NCI-H146 treated with DMSO at 0.1 percent for 48 hours (cell line): ENCODE measurements at regions not wholly inside any gene's neighbourhood (a gene's known extent, or its start where the extent isn't known, plus 50 kb on each side); places are given as distances from the start of the nearest gene placed in this dataset.

Experiments
- DNase-seq: peaks from one replicate; lab custom pipeline; 2025; ENCODE audit not compliant: unreplicated experiment; lab: John Stamatoyannopoulos, UW

- no peak for DNase-seq
Observed at GRCh38 chr13:84405286-84405685, 523.0 kb upstream of the SLITRK1 start.

DNA sequence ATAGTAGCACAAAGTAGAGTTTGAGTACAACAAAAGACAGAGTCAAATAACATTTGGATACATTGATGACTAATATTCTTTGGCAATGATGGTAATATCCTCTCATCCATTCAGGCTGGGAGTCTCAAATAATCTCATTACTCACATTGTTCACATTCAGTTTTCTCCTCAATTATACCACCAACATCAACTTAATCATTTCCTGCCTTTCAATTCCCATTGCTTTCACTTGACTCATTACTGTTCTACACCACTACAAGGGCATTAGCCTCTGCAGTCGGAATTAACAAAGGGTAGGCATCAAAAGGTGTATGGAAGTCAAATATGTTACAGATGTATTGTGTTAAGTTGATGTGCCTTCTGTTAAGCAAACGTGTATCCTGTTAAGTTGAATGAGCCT lies 518.4 kb upstream of the SLITRK1 start:
- no peak for DNase-seq

- no peak for DNase-seq
Observed at GRCh38 chr13:84399320-84400085, 517.2 kb upstream of the SLITRK1 start.

DNA sequence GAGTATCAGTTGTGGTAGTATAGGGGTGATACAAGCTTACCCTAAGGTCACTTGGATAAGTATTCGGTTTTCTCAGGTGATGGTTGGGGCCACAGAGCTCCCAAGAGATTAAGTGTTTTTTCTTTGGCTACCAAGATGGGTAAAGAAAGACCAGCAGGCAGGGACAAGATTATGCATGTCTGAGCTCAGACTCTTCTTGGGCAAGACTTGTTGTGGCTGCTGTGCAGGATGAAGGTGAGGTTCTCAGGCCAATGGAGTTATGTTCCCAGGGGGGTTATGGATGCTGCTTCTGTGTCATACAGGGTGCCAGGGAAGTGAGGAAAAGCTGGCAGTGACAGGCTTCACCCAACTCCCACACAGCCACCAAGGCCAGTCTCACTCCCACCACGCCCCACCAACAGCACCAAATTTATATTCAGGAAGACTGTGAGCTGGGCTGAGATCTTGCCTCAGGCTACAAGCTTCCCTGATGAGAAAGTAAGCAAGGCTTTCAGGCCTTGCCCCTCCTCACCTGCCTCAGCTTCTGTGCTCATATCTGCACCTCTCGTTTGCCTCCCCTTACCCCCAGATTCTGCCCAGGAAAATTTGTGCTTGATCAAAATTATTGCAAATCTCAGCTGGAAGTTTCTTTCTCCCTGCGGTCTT lies 511.8 kb upstream of the SLITRK1 start:
- no peak for DNase-seq

DNA sequence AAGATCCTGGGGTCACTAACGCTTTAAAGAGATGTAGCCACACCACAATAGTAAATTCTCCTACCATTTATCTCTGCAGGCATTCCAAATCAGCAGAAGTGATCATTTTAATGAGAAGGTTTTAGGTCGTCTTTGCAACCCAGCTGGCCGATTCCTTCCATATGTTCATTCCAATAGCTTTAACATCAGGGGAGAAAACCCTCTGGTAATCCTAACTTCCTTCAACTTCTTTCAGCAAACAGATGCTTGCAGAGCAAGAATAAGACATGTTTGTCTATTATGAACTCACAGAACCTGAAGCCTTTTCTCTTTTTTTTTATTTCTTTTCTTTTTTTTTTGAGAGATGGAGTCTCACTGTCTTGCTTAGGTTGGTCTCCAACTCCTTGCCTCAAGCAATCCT lies 498.6 kb upstream of the SLITRK1 start:
- DNase-seq: peak; percentile 33

- DNase-seq: no peak
Observed at GRCh38 chr13:84377106-84377505, 494.8 kb upstream of the SLITRK1 start.

DNA sequence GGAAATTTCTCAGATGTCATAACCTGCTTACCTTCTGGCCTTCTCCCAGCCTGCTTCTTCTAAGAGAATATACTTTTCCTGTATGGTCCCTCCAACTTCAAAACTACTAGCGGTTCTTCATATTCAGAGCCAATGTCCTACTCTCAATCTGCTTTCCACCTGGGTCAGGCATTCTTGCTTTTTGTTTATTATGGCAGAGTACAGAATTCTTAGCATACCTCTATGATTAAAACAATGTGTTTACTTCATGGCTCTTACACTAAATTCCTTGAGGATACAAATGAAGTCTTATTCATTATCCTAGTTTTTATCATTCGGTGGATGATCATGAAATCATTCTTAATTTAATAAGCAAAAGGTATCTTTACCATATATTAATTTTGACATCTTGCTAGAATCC lies 484.2 kb upstream of the SLITRK1 start:
- DNase-seq: no peak

DNA sequence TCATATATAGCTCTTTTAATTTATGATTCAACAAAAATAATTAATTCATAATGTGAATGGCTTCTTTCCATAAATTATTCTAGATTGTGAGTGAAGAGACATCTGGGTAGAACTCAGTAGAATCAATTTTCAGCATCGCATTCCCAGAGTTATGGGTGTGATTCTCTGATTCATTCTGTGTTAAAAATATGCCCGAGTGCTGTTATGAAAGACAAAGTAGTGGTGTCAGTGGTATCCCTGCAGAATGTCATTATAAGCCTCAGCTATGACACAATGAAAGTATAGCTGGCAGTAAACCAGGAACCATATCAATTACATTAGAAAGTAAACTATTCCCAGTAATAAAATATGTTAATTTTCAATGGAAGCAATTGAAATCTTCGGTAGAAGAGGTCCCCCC lies 480.5 kb upstream of the SLITRK1 start:
- DNase-seq: no peak

GRCh38 chr13:84360822-84361221 lies 478.5 kb upstream of the SLITRK1 start:
- no peak for DNase-seq

- DNase-seq: no peak
Observed at GRCh38 chr13:84358601-84359000, 476.3 kb upstream of the SLITRK1 start.

GRCh38 chr13:84352946-84353345 lies 470.7 kb upstream of the SLITRK1 start:
- DNase-seq: no peak

- DNase-seq: no peak
Observed at GRCh38 chr13:84339456-84339855, 457.2 kb upstream of the SLITRK1 start.

- no peak for DNase-seq
Observed at GRCh38 chr13:84332346-84332745, 450.1 kb upstream of the SLITRK1 start.

DNA sequence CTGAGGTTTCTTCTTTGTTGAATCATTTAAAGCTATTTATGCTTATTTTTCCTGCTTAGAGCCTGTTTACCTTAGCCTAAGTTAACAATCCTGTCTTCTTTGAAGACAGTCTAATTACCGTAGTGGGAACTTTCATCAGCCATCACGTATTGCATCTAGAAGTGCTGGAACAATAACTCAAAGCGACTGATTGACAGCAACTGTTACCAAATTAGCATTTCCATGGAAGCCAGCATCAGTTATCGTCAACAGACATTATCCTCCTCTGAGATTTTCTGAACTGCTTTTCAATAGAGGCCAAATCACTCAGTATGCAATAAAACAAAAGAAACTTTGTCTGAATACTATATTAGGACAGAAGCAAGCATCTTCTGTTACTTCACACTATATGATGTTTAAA lies 433.3 kb upstream of the SLITRK1 start:
- DNase-seq: no peak

GRCh38 chr13:84303035-84303434 lies 420.8 kb upstream of the SLITRK1 start:
- no peak for DNase-seq

GRCh38 chr13:84297251-84297650 lies 415.0 kb upstream of the SLITRK1 start:
- no peak for DNase-seq

DNA sequence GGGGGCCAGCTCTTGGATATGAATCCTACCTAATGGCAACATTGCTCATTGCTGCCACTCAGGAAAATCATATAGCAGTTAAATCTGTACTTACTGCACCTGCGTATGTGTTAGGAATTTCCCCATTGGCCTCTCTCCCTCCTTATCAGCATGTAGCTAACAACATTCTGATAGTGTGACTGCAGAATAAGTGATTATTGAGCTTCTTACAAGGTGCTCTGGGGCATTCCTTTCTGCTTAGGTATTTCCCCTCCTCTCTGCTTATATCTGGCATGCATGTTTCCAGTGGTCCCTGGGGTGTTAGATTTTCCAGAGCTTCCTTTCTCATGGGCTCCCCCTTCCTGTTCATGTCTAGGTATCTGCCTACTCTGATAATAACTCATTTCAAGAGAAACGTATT lies 414.1 kb upstream of the SLITRK1 start:
- DNase-seq: no peak

- no peak for DNase-seq
Observed at GRCh38 chr13:84294576-84294975, 412.3 kb upstream of the SLITRK1 start.

DNA sequence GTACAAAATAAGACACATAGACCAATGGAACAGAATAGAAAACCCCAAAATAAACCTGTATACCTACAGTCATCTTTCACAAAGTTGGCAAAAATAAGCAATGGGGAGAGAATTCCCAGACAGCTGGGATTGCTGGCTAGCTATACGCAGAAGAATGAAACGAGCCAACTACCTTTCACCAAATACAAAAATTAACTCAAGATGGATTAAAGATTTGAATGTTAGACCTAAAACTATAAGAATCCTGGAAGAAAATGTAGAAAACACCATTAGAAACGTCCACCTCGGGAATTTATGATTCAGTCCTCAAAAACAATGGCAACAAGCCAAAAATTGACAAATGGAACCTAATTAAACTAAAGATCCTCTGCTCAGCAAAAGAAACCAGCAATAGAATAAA lies 408.1 kb upstream of the SLITRK1 start:
- no peak for DNase-seq

DNA sequence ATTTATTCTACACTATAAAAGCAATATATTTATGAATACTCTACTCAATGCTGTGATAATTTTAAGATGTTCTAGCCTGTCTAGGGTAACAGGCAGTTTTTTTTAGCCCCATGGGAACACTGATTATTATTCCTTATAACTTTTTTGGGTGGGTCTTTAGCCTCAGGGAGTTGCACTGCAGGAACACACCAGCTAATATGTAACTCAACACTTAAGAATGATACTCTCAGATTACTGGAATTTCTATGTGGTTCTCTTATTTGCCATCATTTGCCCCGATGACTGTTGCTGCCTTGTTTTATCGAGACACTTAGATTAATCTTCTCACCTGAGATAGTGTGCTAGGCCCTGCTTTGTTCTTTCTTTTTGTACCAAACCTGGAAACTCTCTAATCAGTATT lies 396.9 kb upstream of the SLITRK1 start:
- DNase-seq: no peak

- no peak for DNase-seq
Observed at GRCh38 chr13:84272877-84273562, 390.7 kb upstream of the SLITRK1 start.

GRCh38 chr13:84265257-84265764 lies 383.0 kb upstream of the SLITRK1 start:
- DNase-seq: peak; percentile 25
